Thoracic aorta (tissue), 2 donors: ENCODE measurements at regions not wholly inside any gene's neighbourhood (a gene's known extent, or its start where the extent isn't known, plus 50 kb on each side); places are given as distances from the start of the nearest gene placed in this dataset.

Experiments
- ATAC-seq: fragments of 150-250 bp; one replicate; pipeline ENCODE4 v1.8.0; 2017; ENCODE audit warnings: low read depth; ENCODE audit not compliant: insufficient number of reproducible peaks, low FRiP score
- DNase-seq: peaks from one replicate; pipeline ENCODE4 v3.0.0-alpha.2; 2020; ENCODE audit warnings: low spot score
- H3K27ac ChIP-seq, 2 donors: fragments of 200-600 bp; sonication (generic); 1 replicate in 1 of 2; 2 replicates in 1 of 2; pipeline ENCODE4 v1.5.1; 2016; ENCODE audit warnings: mild to moderate bottlenecking in 2 of 2, moderate library complexity in 2 of 2
- H3K27me3 ChIP-seq: fragments of 200-600 bp; sonication (generic); replicated peaks from 2 replicates; pipeline ENCODE4 v1.6.0; 2016; ENCODE audit warnings: mild to moderate bottlenecking; ENCODE audit not compliant: insufficient read depth
- H3K36me3 ChIP-seq: fragments of 200-600 bp; sonication (generic); one replicate; pipeline ENCODE4 v1.5.1; 2016
- H3K4me1 ChIP-seq, 2 donors: fragments of 200-600 bp; sonication (generic); 1 replicate in 1 of 2; 2 replicates in 1 of 2; pipeline versions ENCODE4 v1.5.1 to v1.6.0; 2016; ENCODE audit warnings: low read depth in 2 of 2, mild to moderate bottlenecking in 1 of 2; ENCODE audit not compliant: control insufficient read depth in 1 of 2
- H3K4me3 ChIP-seq: fragments of 200-600 bp; sonication (generic); 2 replicates; pipeline ENCODE4 v1.5.1; 2016; ENCODE audit warnings: mild to moderate bottlenecking
- H3K9me3 ChIP-seq: fragments of 200-600 bp; sonication (generic); 2 replicates; pipeline ENCODE4 v1.5.1; 2016
- CTCF ChIP-seq: fragments of 200-600 bp; sonication (generic); IDR thresholded peaks from one replicate; pipeline ENCODE4 v1.5.1; 2019; ENCODE audit warnings: antibody characterized with exemption

- ATAC-seq, result no peak
These were observed 77.5 kb upstream of the INSIG1 start for GRCh38 chr7:155219947-155220769.

GRCh38 chr7:155220903-155221302 is 76.8 kb upstream of the INSIG1 start:
- no peaks in the 10 kb centered on the region for H3K4me1 ChIP-seq
- DNase-seq, result no peak
- no peaks in the 10 kb centered on the region for H3K27me3 ChIP-seq
- H3K36me3 ChIP-seq, result no peaks in the 10 kb centered on the region
- no peak for TF ChIP-seq CTCF
- no peak overlapping the region for H3K27ac ChIP-seq
- H3K9me3 ChIP-seq, result no peaks in the 10 kb centered on the region
- ATAC-seq, result no peak
- H3K4me3 ChIP-seq, result no peak overlapping the region

More at GRCh38 chr7:155219947-155220769, 77.5 kb upstream of the INSIG1 start:
- Histone ChIP-seq H3K4me3 (no peak overlapping the region), H3K4me1 (no peaks in the 10 kb centered on the region), H3K36me3 (no peaks in the 10 kb centered on the region), H3K27ac (no peak overlapping the region), H3K27me3 (no peaks in the 10 kb centered on the region), H3K9me3 (no peaks in the 10 kb centered on the region)
- TF ChIP-seq CTCF, result no peak
- no peak for DNase-seq

GRCh38 chr7:155221547-155221946 is 76.1 kb upstream of the INSIG1 start:
- H3K4me3 ChIP-seq, result no peak overlapping the region
- TF ChIP-seq CTCF, result no peak
- DNase-seq (no peak), ATAC-seq (no peak)
- no peaks in the 10 kb centered on the region for H3K27me3 ChIP-seq
- no peak overlapping the region for H3K27ac ChIP-seq
- H3K4me1 ChIP-seq, result no peaks in the 10 kb centered on the region
- no peaks in the 10 kb centered on the region for H3K36me3 ChIP-seq
- H3K9me3 ChIP-seq, result no peaks in the 10 kb centered on the region

- Histone ChIP-seq H3K9me3 (no peaks in the 10 kb centered on the region), H3K4me1 (no peaks in the 10 kb centered on the region), H3K27ac (no peak overlapping the region), H3K27me3 (no peaks in the 10 kb centered on the region), H3K36me3 (no peaks in the 10 kb centered on the region), H3K4me3 (no peak overlapping the region)
- ATAC-seq (no peak), DNase-seq (no peak)
- TF ChIP-seq CTCF, result no peak
These were observed 75.6 kb upstream of the INSIG1 start for GRCh38 chr7:155222061-155222460.

- H3K4me3 ChIP-seq, result no peak overlapping the region
- no peak for ATAC-seq
- H3K27me3 ChIP-seq, result no peaks in the 10 kb centered on the region
- DNase-seq, result no peak
- no peaks in the 10 kb centered on the region for H3K4me1 ChIP-seq
- no peak overlapping the region for H3K27ac ChIP-seq
- no peaks in the 10 kb centered on the region for H3K9me3 ChIP-seq
- no peaks in the 10 kb centered on the region for H3K36me3 ChIP-seq
- no peak for TF ChIP-seq CTCF
These were observed 75.1 kb upstream of the INSIG1 start for GRCh38 chr7:155222573-155222972.
